ENCODE measurements at regions not wholly inside any gene's neighbourhood (a gene's known extent, or its start where the extent isn't known, plus 50 kb on each side); places are given as distances from the start of the nearest gene placed in this dataset.

DNA sequence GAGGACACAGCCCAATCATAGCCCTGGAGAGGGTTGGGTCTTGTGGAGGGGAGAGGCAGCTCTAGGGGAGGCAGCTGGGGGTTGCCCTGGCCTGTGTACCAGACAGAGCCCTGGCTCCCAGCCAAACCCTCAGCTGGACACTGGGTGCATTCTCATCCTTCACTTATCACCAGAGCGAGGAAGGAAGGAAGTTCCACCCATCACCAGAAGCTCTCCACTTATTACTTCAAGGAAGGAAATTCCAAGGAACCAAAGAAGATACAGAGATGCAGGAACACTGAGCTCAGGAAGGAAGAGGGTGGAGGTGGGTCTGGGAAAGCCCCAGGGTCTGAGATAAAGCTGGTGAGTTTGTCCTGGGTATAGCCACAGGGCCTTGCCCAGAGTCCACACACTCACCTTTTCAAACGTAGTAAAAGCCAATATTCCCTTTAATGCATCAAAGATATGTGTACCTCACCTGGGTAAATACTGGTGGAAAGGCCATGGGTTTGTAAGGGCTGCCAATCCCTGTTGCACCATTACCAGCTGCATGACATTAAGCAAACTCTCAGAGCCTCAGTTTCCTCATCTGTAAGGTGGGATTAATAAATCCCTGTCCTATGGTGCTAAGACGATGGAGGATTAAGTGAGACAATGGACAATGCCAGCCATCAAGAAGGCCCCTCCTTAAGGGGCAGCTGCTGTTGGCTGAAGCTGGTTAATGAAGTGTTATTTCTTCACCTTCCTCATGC is 109.7 kb upstream of the NAA20 start:
- Histone ChIP-seq H3K27ac (no peak overlapping the region), H3K36me3 (ENCODE audit: low read depth, missing control alignments) (no peaks in the 10 kb centered on the region), H3K4me3 (no peak overlapping the region), H3K4me1 (no peaks in the 10 kb centered on the region), H3K27me3 (no peaks in the 10 kb centered on the region), H3K9me3 (no peaks in the 10 kb centered on the region)
- intact Hi-C loops (cut with DNase I; ENCODE audit: low total_unique reads) = no loop called here
- DNase-seq = no peak
- TF ChIP-seq, protein P1, sequence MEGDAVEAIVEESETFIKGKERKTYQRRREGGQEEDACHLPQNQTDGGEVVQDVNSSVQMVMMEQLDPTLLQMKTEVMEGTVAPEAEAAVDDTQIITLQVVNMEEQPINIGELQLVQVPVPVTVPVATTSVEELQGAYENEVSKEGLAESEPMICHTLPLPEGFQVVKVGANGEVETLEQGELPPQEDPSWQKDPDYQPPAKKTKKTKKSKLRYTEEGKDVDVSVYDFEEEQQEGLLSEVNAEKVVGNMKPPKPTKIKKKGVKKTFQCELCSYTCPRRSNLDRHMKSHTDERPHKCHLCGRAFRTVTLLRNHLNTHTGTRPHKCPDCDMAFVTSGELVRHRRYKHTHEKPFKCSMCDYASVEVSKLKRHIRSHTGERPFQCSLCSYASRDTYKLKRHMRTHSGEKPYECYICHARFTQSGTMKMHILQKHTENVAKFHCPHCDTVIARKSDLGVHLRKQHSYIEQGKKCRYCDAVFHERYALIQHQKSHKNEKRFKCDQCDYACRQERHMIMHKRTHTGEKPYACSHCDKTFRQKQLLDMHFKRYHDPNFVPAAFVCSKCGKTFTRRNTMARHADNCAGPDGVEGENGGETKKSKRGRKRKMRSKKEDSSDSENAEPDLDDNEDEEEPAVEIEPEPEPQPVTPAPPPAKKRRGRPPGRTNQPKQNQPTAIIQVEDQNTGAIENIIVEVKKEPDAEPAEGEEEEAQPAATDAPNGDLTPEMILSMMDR (IDR thresholded peaks at IDR 0.05) = no peak
- 77 to 87% methylated on average over 3 of the region's 3 CpGs for WGBS, 2 donors

DNA sequence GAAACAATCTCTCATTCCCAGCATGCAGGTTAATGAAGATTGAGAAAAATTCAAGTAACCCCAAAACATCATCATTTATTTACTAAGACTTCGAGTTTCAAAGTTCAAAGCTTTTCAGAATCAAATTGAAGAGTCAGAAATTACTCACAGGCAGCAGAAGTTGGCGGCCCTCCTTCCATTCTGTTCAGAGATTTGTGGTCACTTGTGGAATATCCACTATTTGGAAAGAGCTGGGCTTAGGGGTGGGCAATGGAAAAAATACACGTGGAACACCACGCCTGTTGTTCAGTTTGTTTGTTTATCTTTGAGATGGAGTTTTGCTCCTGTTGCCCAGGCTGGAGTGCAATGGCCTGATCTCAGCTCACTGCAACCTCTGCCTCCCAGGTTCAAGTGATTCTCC is 108.6 kb upstream of the NAA20 start:
- DNase-seq = no peak
- no peak overlapping the region for H3K4me3 ChIP-seq
- no peaks in the 10 kb centered on the region for H3K9me3 ChIP-seq
- intact Hi-C loops (cut with DNase I; ENCODE audit: low total_unique reads) = no loop called here
- no peaks in the 10 kb centered on the region for H3K4me1 ChIP-seq
- no peaks in the 10 kb centered on the region for H3K27me3 ChIP-seq
- TF ChIP-seq, protein P1 (IDR thresholded peaks at IDR 0.05) = no peak
- TF ChIP-seq POLR2A (IDR thresholded peaks at IDR 0.05) = no peak
- H3K27ac ChIP-seq = no peak overlapping the region
- 75 to 92% methylated on average over 4 of the region's 4 CpGs for WGBS, 2 donors
- H3K36me3 ChIP-seq (ENCODE audit: low read depth, missing control alignments) = no peaks in the 10 kb centered on the region

DNA sequence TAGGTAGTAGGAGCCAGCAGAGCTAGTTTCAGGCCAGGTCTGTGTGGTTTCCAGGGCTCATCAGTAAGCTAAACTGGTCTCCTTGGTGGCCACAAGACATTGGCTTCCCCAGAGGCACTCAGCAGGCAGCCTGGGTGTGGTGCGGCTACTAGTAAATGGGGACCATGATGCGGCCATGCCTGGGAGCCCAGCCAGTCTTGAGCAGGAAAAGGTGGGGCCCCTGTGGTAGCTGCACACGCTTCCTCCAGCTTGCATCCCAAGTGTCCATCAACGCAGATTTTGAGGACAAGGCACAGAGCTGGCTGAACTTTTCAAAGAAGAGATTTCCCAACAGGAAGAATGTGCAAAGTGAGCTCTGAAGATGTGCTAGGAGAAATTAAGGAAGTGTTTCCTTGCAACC is 107.4 kb upstream of the NAA20 start:
- intact Hi-C loops (cut with DNase I; ENCODE audit: low total_unique reads) = no loop called here
- Histone ChIP-seq H3K27me3 (no peaks in the 10 kb centered on the region), H3K36me3 (ENCODE audit: low read depth, missing control alignments) (no peaks in the 10 kb centered on the region), H3K9me3 (no peaks in the 10 kb centered on the region), H3K4me3 (no peak overlapping the region), H3K27ac (no peak overlapping the region), H3K4me1 (no peaks in the 10 kb centered on the region)
- DNase-seq = peak; percentile 45
- TF ChIP-seq, protein P1 (IDR thresholded peaks at IDR 0.05) = no peak
- TF ChIP-seq POLR2A (IDR thresholded peaks at IDR 0.05) = no peak
- WGBS, 2 donors = 59 to 71% methylated on average over 3 to 4 of the region's 4 CpGs

DNA sequence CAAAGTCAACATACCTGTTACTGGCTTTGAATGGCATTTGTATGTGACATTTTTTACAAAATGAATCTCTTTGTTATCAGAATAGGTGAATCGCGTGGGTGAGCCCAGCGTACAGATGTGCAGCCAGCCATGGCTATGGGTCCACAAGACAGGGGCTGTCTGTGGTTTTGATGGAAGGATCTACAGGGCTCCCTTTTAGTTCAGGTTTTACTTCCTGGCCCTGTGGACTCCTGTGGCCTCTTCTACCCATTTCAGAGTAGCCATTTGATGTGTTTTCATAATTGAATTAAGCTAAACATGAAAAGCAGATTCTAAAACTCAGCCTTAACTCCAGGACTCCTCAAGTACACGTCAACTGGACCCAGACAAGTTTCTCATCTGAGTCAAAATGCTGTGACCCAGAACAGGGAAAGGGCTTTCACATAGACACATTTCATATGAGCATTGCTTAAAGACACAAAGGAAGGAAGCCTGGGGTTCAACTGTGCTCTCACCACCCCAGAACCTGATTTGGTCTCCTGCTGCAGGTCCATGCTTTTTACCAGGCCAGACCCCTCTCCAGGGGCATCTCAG is 105.3 kb upstream of the NAA20 start:
- Histone ChIP-seq H3K4me1 (no peaks in the 10 kb centered on the region), H3K27me3 (no peaks in the 10 kb centered on the region), H3K9me3 (no peaks in the 10 kb centered on the region), H3K4me3 (no peak overlapping the region), H3K36me3 (ENCODE audit: low read depth, missing control alignments) (no peaks in the 10 kb centered on the region), H3K27ac (no peak overlapping the region)
- DNase-seq = no peak
- TF ChIP-seq POLR2A (IDR thresholded peaks at IDR 0.05) = no peak
- TF ChIP-seq, protein P1 (IDR thresholded peaks at IDR 0.05) = no peak
- 88 to 95% methylated on average over 4 of the region's 4 CpGs for WGBS, 2 donors
- intact Hi-C loops (cut with DNase I; ENCODE audit: low total_unique reads) = no loop called here

DNA sequence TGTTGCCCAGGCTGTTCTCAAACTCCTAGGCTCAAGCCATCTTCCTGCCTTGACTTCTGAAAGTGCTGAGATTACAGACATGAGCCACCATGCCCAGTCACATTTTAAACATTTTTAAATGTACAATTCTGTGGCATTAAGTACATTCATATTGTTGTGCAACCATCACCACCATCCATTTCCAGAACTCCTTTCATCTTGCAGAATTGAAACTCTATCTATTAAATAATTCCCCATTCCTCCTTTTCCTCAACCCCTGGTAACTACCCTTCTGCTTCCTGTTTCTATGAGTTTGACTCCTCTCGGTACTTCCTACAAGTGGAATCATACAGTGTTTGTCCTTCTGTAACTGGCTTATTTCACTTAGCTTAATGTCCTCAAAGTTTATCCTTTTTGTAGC is 103.8 kb upstream of the NAA20 start:
- TF ChIP-seq, protein P1 (IDR thresholded peaks at IDR 0.05) = no peak
- no peak for TF ChIP-seq POLR2A (IDR thresholded peaks at IDR 0.05)
- Histone ChIP-seq H3K36me3 (ENCODE audit: low read depth, missing control alignments) (no peaks in the 10 kb centered on the region), H3K27ac (no peak overlapping the region), H3K4me3 (no peak overlapping the region), H3K27me3 (no peaks in the 10 kb centered on the region), H3K4me1 (peaks cover 4% of the 10 kb centered on the region), H3K9me3 (no peaks in the 10 kb centered on the region)
- WGBS, 2 donors = 85 to 95% methylated on average over 1 of the region's 1 CpG
- intact Hi-C loops (cut with DNase I; ENCODE audit: low total_unique reads) = no loop called here
- no peak for DNase-seq

Data from testis (tissue), 2 donors.